HepG2 (cell line): ENCODE measurements at regions not wholly inside any gene's neighbourhood (a gene's known extent, or its start where the extent isn't known, plus 50 kb on each side); places are given as distances from the start of the nearest gene placed in this dataset.

Experiments used
- ATAC-seq: fragments of 200-7000 bp; cut with Tn5 transposase; 3 replicates; pipeline ENCODE4 v1.9.1; 2020; ENCODE audit warnings: mild to moderate bottlenecking, moderate library complexity
- BruUV-seq: library from RNA; stranded (reverse); fragments of 400-500 nt; replicated peaks from 2 replicates; lab custom pipeline; 2021; lab: Mats Ljungman, UMichigan
- CTCF ChIA-PET: fragments of 300-600 bp; formaldehyde crosslinking; extraction: SDS; loops from one replicate; lab custom pipeline; 2021; ENCODE audit warnings: low total read pairs, inconsistent platforms, low intra/inter-chr PET ratio; lab: Yijun Ruan, JAX
- POLR2A ChIA-PET: fragments of 350-600 bp; sonication (Branson Sonifier 250); formaldehyde crosslinking; loops from one replicate; lab custom pipeline; 2020; ENCODE audit warnings: antibody characterized with exemption, inconsistent platforms; lab: Yijun Ruan, JAX
- DNase-seq: peaks from one replicate; pipeline ENCODE4 v3.0.0-alpha.2; 2015; ENCODE audit warnings: low spot score
- FAIRE-seq: peaks from 3 replicates; lab custom pipeline; 2011; peaks lifted over from hg19 to GRCh38; lab: Jason Lieb, UNC
- H2AFZ ChIP-seq: one replicate; pipeline ENCODE4 v1.6.1; 2011; ENCODE audit warnings: low read length, inconsistent platforms
- H3K27ac ChIP-seq: fragments of 300-600 bp; 3 replicates; pipeline ENCODE4 v1.8.0; 2011; ENCODE audit warnings: mixed run types, mild to moderate bottlenecking, mixed read lengths, low read length, inconsistent platforms; ENCODE audit not compliant: insufficient read depth; ENCODE audit errors: extremely low read length
- H3K27me3 ChIP-seq, 2 experiments: fragments of 200-600 bp in 1 of 2; 2 replicates in 1 of 2; 3 replicates in 1 of 2; pipeline versions ENCODE4 v1.6.0 to v1.8.0; 2011; ENCODE audit warnings: low read length in 2 of 2, mild to moderate bottlenecking in 2 of 2, moderate library complexity in 2 of 2, inconsistent platforms in 1 of 2; ENCODE audit not compliant: insufficient read depth in 2 of 2, control insufficient read depth in 1 of 2
- H3K36me3 ChIP-seq, 2 experiments: fragments of 200-600 bp in 1 of 2; replicated peaks in 1 of 2; 2 replicates in 1 of 2; 3 replicates in 1 of 2; pipeline versions ENCODE4 v1.5.1 to v1.8.0; 2011; ENCODE audit warnings: low read length in 2 of 2, inconsistent platforms in 1 of 2; ENCODE audit not compliant: insufficient read depth in 2 of 2, control insufficient read depth in 1 of 2
- H3K4me1 ChIP-seq: 2 replicates; pipeline ENCODE4 v1.5.1; 2012; ENCODE audit warnings: low read length, inconsistent platforms; ENCODE audit not compliant: insufficient read depth
- H3K4me2 ChIP-seq: 2 replicates; pipeline ENCODE4 v1.6.0; 2011; ENCODE audit warnings: low read depth, low read length, inconsistent platforms
- H3K4me3 ChIP-seq, 3 experiments: fragments of 200-600 bp in 1 of 3; sonication (generic), shearing (Covaris generic) in 1 of 3; replicated peaks in 1 of 3; 2 replicates each; pipeline ENCODE4 v1.5.1; 2011 to 2016; ENCODE audit warnings: low read length in 3 of 3, inconsistent platforms in 2 of 3, low read depth in 2 of 3, mild to moderate bottlenecking in 2 of 3, control low read depth in 1 of 3, mixed read lengths in 1 of 3; ENCODE audit not compliant: insufficient read depth in 1 of 3
- H3K79me2 ChIP-seq: one replicate; pipeline ENCODE4 v1.6.1; 2011; ENCODE audit warnings: low read length, inconsistent platforms; ENCODE audit not compliant: insufficient read depth
- H3K9ac ChIP-seq: 2 replicates; pipeline ENCODE4 v1.6.0; 2011; ENCODE audit warnings: mild to moderate bottlenecking, low read depth, low read length, inconsistent platforms; ENCODE audit not compliant: insufficient read depth
- H3K9me3 ChIP-seq: 2 replicates; pipeline ENCODE4 v1.5.1; 2012; ENCODE audit warnings: mild to moderate bottlenecking, low read length
- H4K20me1 ChIP-seq: 2 replicates; pipeline ENCODE4 v1.6.0; 2011; ENCODE audit warnings: inconsistent platforms, mild to moderate bottlenecking, low read length, moderate library complexity; ENCODE audit not compliant: insufficient read depth
- MNT ChIP-seq: fragments of 450-650 bp; IDR thresholded peaks from 2 replicates; pipeline ENCODE4 v1.6.1; 2016
- RBM22 ChIP-seq: fragments of 200-400 bp; formaldehyde crosslinking; optimal IDR thresholded peaks from 2 replicates; pipeline ENCODE3; 2017; ENCODE audit warnings: mild to moderate bottlenecking, low read length, moderate library complexity
- SSRP1 ChIP-seq: IDR thresholded peaks from 2 replicates; pipeline ENCODE4 v1.6.1; 2016; ENCODE audit warnings: control low read depth
- ZNF670 ChIP-seq: sonication (generic); formaldehyde crosslinking; IDR thresholded peaks from 2 replicates; pipeline ENCODE4 v1.8.0; 2022; ENCODE audit warnings: mild to moderate bottlenecking, missing genetic modification reagents, borderline replicate concordance
- ZSCAN9 ChIP-seq: IDR thresholded peaks from 2 replicates; pipeline ENCODE4 v1.6.1; 2016; ENCODE audit warnings: borderline replicate concordance
- WGBS: methylation state at CpG from one replicate; pipeline ENCODE4 v1.1.6; 2017; ENCODE audit warnings: low lambda C conversion rate; 5-methylcytosine and 5-hydroxymethylcytosine counted together
- in situ Hi-C: cut with HindIII; loops from 2 replicates; pipeline ENCODE4 v1.10.0; 2017; ENCODE audit warnings: low pct_unique_long_range_greater_than_20kb; ENCODE audit not compliant: extremely low pct_ligation_motif_present
- intact Hi-C: fragments of 100-400 bp; cut with micrococcal nuclease; formaldehyde crosslinking; loops from one replicate; pipeline ENCODE4 v1.10.0; 2022; ENCODE audit not compliant: unreplicated experiment
- TF ChIP-seq, protein P1 (sequence below): sonication (generic); formaldehyde crosslinking; IDR thresholded peaks from 2 replicates; pipeline ENCODE4 v1.5.1; 2020; ENCODE audit warnings: mild to moderate bottlenecking, missing genetic modification reagents, borderline replicate concordance

GRCh38 chr1:94694226-94694915 lies 125.8 kb upstream of the SLC44A3 start:
- Histone ChIP-seq H3K79me2 (no peaks in the 10 kb centered on the region), H4K20me1 (no peaks in the 10 kb centered on the region), H3K27ac (no peak overlapping the region), H3K4me3 (no peak overlapping the region), H3K36me3 (no peaks in the 10 kb centered on the region), H3K27me3 (no peaks in the 10 kb centered on the region), H3K9me3 (no peaks in the 10 kb centered on the region; the same call in 1 of the 2 replicates)
- in situ Hi-C loops = no loop called here
- POLR2A ChIA-PET = no interaction called here
- no peak for FAIRE-seq
- intact Hi-C loops = loop anchor here (10.0 kb wide), 1 partner anchor 140 kb away; no protein-coding TSS in a partner anchor
- TF ChIP-seq RBM22 = no peak
- TF ChIP-seq SSRP1 (CRISPR knock-in tag) = no peak
- TF ChIP-seq, all 625 proteins: peak for 0
- Histone ChIP-seq H3K4me1 (peaks cover 34% of the 10 kb centered on the region), H3K4me2 (no peak overlapping the region), H2AFZ (no peak overlapping the region), H3K9ac (no peak overlapping the region)
- CTCF ChIA-PET = no interaction called here
- ATAC-seq = no peak
- no peak for DNase-seq
- WGBS = 93% methylated on average over 4 of the region's 4 CpGs
- BruUV-seq = no TSS peak

- no peaks in the 10 kb centered on the region for H3K36me3 ChIP-seq
- intact Hi-C loops = loop anchor here (10.0 kb wide), 1 partner anchor 139 kb away; no protein-coding TSS in a partner anchor
- H3K79me2 ChIP-seq = no peaks in the 10 kb centered on the region
- H3K4me1 ChIP-seq = peaks cover 32% of the 10 kb centered on the region
- DNase-seq (no peak), ATAC-seq (no peak), FAIRE-seq (no peak)
- H3K9ac ChIP-seq = no peak overlapping the region
- no peak overlapping the region for H2AFZ ChIP-seq
- H3K4me3 ChIP-seq = no peak overlapping the region
- CTCF ChIA-PET = no interaction called here
- no TSS peak for BruUV-seq
- WGBS = 96% methylated on average over 1 of the region's 1 CpG
- H3K4me2 ChIP-seq = no peak overlapping the region
- H3K27ac ChIP-seq = no peak overlapping the region
- POLR2A ChIA-PET = no interaction called here
- no peaks in the 10 kb centered on the region; the same call in 1 of the 2 replicates for H3K9me3 ChIP-seq
- no peaks in the 10 kb centered on the region for H4K20me1 ChIP-seq
- in situ Hi-C loops = no loop called here
- no peaks in the 10 kb centered on the region for H3K27me3 ChIP-seq
- TF ChIP-seq ZNF670 (CRISPR knock-in tag) (no peak), MNT (peak; percentile 95), ZSCAN9 (CRISPR knock-in tag) (no peak)
- TF ChIP-seq, protein P1, sequence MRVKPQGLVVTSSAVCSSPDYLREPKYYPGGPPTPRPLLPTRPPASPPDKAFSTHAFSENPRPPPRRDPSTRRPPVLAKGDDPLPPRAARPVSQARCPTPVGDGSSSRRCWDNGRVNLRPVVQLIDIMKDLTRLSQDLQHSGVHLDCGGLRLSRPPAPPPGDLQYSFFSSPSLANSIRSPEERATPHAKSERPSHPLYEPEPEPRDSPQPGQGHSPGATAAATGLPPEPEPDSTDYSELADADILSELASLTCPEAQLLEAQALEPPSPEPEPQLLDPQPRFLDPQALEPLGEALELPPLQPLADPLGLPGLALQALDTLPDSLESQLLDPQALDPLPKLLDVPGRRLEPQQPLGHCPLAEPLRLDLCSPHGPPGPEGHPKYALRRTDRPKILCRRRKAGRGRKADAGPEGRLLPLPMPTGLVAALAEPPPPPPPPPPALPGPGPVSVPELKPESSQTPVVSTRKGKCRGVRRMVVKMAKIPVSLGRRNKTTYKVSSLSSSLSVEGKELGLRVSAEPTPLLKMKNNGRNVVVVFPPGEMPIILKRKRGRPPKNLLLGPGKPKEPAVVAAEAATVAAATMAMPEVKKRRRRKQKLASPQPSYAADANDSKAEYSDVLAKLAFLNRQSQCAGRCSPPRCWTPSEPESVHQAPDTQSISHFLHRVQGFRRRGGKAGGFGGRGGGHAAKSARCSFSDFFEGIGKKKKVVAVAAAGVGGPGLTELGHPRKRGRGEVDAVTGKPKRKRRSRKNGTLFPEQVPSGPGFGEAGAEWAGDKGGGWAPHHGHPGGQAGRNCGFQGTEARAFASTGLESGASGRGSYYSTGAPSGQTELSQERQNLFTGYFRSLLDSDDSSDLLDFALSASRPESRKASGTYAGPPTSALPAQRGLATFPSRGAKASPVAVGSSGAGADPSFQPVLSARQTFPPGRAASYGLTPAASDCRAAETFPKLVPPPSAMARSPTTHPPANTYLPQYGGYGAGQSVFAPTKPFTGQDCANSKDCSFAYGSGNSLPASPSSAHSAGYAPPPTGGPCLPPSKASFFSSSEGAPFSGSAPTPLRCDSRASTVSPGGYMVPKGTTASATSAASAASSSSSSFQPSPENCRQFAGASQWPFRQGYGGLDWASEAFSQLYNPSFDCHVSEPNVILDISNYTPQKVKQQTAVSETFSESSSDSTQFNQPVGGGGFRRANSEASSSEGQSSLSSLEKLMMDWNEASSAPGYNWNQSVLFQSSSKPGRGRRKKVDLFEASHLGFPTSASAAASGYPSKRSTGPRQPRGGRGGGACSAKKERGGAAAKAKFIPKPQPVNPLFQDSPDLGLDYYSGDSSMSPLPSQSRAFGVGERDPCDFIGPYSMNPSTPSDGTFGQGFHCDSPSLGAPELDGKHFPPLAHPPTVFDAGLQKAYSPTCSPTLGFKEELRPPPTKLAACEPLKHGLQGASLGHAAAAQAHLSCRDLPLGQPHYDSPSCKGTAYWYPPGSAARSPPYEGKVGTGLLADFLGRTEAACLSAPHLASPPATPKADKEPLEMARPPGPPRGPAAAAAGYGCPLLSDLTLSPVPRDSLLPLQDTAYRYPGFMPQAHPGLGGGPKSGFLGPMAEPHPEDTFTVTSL (CRISPR knock-in tag) = no peak
Observed at GRCh38 chr1:94693435-94693834, 126.7 kb upstream of the SLC44A3 start.
